ENCODE measurements at regions not wholly inside any gene's neighbourhood (a gene's known extent, or its start where the extent isn't known, plus 50 kb on each side); places are given as distances from the start of the nearest gene placed in this dataset.

DNA sequence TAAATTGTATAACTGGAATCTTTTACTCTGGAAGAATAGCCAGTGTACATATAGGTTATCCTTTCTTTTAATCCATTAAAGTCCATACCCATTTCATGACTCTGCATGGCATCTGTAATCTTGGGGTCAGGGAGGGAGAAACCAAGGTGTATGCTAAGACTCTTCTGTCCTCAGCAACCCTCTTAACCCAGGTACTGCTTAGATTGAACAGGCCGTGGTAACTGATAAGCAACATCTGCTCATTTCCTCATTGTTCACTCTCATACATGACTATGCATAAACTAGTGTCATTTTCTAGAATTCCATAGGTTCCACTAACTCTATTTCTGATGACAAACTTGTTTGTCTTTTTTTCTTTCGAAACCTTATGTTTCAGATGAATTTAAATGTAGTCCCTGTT lies 69.3 kb upstream of the IFNE start:
- DNase-seq: no peak
- peaks cover 0 to 6% (median 0%) of the 10 kb centered on the region in 9 donors for H3K4me1 ChIP-seq
- peaks cover 0 to 2% (median 0%) of the 10 kb centered on the region in 11 donors for H3K9me3 ChIP-seq
- TF ChIP-seq CTCF (IDR thresholded peaks at IDR 0.05): no peak
- no peak overlapping the region for H3K4me3 ChIP-seq
- no peak for ATAC-seq
- H3K36me3 ChIP-seq: no peaks in the 10 kb centered on the region
- no peak overlapping the region for H3K27ac ChIP-seq
- intact Hi-C loops (cut with DNase I): no loop called here
- H3K27me3 ChIP-seq: peaks cover 0 to 47% (median 37%) of the 10 kb centered on the region in 7 donors
- 52 to 67% methylated on average over 2 of the region's 2 CpGs for WGBS, 2 donors

- 82 to 84% methylated on average over 3 of the region's 3 CpGs for WGBS, 2 donors
- ATAC-seq: no peak
- DNase-seq: no peak
- H3K4me3 ChIP-seq: no peak overlapping the region
- H3K27me3 ChIP-seq: peaks cover 0 to 58% (median 48%) of the 10 kb centered on the region in 7 donors
- H3K4me1 ChIP-seq: peaks cover 0 to 6% (median 0%) of the 10 kb centered on the region in 9 donors
- no peak for TF ChIP-seq CTCF (IDR thresholded peaks at IDR 0.05)
- no peaks in the 10 kb centered on the region for H3K9me3 ChIP-seq
- intact Hi-C loops (cut with DNase I): no loop called here
- H3K27ac ChIP-seq: no peak overlapping the region
- no peaks in the 10 kb centered on the region for H3K36me3 ChIP-seq
Observed at GRCh38 chr9:21552244-21553170, 70.4 kb upstream of the IFNE start.

DNA sequence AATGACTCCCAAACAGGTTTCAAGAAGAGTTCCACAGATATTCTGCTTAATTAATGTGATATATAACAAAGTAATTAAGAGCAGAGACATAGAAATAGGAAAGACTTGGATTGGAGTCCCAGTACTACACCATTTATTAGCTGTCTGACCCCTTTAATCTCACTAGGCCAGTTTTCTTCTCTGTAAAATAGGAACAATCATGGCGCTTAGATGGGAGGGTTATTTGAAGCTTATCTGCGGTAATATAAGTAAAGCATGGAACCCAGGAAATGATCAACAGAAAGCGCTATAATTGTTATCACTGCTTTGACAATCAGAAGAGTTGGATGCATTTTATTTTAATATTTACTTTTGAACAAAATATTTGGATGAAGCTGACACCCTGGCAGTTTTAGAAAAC lies 71.3 kb upstream of the IFNE start:
- ATAC-seq: no peak
- Histone ChIP-seq H3K4me1 (peaks cover 0 to 6% (median 0%) of the 10 kb centered on the region in 9 donors), H3K27me3 (peaks cover 0 to 67% (median 54%) of the 10 kb centered on the region in 7 donors), H3K9me3 (no peaks in the 10 kb centered on the region), H3K27ac (no peak overlapping the region), H3K4me3 (no peak overlapping the region), H3K36me3 (no peaks in the 10 kb centered on the region)
- no peak for TF ChIP-seq CTCF (IDR thresholded peaks at IDR 0.05)
- intact Hi-C loops (cut with DNase I): no loop called here
- WGBS, 2 donors: 86 to 97% methylated on average over 3 of the region's 3 CpGs
- no peak for DNase-seq

DNA sequence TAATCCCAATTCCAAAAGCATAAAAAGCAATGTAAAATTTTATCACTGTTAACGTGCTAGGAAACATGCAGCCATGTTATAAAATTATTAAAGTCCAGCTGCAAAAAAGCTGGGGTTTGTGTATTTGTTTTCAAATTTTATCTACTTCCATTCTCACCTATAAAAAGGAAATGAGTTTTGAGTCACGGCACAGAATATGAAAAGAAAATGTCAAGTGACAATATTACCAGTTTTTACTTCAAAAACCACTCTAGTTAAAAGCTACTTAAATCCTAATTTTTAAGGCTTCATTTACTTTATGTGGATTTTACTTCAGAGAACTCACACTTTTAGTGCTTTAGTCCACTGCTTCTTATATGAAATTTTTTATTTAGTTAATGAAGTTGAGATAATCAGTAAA lies 72.7 kb upstream of the IFNE start:
- DNase-seq (no peak), ATAC-seq (no peak)
- H3K27ac ChIP-seq: no peak overlapping the region
- no peaks in the 10 kb centered on the region for H3K36me3 ChIP-seq
- H3K9me3 ChIP-seq: no peaks in the 10 kb centered on the region
- peaks cover 0 to 13% (median 11%) of the 10 kb centered on the region in 9 donors for H3K4me1 ChIP-seq
- WGBS, 2 donors: 74 to 78% methylated on average over 2 of the region's 2 CpGs
- no peak overlapping the region for H3K4me3 ChIP-seq
- TF ChIP-seq CTCF (IDR thresholded peaks at IDR 0.05): no peak
- peaks cover 10 to 81% (median 68%) of the 10 kb centered on the region in 7 donors for H3K27me3 ChIP-seq
- intact Hi-C loops (cut with DNase I): no loop called here

Measured in heart right ventricle (tissue), 16 donors.